A549 (cell line): ENCODE measurements at regions not wholly inside any gene's neighbourhood (a gene's known extent, or its start where the extent isn't known, plus 50 kb on each side); places are given as distances from the start of the nearest gene placed in this dataset.

ENCODE experiments used
- ATAC-seq, 2 experiments: fragments of 200-7000 bp in 1 of 2; fragments of >200 bp in 1 of 2; cut with Nextera tagmentation in 1 of 2; cut with Tn5 transposase in 1 of 2; 3 replicates each; pipeline versions ENCODE4 v1.8.0 to v1.9.1; 2018 to 2020; ENCODE audit warnings: mild to moderate bottlenecking in 1 of 2, moderate library complexity in 1 of 2
- CTCF ChIA-PET: fragments of 300-600 bp; sonication (Branson Sonifier 250); formaldehyde crosslinking; extraction: SDS; loops from one replicate; lab custom pipeline; 2021; ENCODE audit warnings: antibody characterized with exemption, inconsistent platforms; lab: Yijun Ruan, JAX
- POLR2A ChIA-PET: fragments of 350-600 bp; formaldehyde crosslinking; extraction: SDS; loops from one replicate; lab custom pipeline; 2021; ENCODE audit warnings: antibody characterized with exemption, inconsistent platforms; lab: Yijun Ruan, JAX
- DNase-seq, 2 experiments: peaks; one replicate each; pipeline versions ENCODE4 v3.0.0 to v3.0.0-alpha.2; 2011 to 2016; ENCODE audit warnings: low read depth in 1 of 2, low spot score in 1 of 2
- FAIRE-seq: peaks from 2 replicates; lab custom pipeline; 2011; peaks lifted over from hg19 to GRCh38; lab: Jason Lieb, UNC
- H3K27ac ChIP-seq, 2 experiments: fragments of >200 bp; sonication (Bioruptor Twin); formaldehyde crosslinking; 3 replicates each; pipeline ENCODE4 v1.5.1; 2016 to 2017
- H3K4me1 ChIP-seq: fragments of >200 bp; sonication (Bioruptor Twin); formaldehyde crosslinking; 3 replicates; pipeline ENCODE4 v1.6.1; 2016
- H3K4me2 ChIP-seq: fragments of >200 bp; sonication (Bioruptor Twin); formaldehyde crosslinking; 3 replicates; pipeline ENCODE4 v1.6.1; 2016
- H3K4me3 ChIP-seq: fragments of >200 bp; sonication (Bioruptor Twin); formaldehyde crosslinking; 3 replicates; pipeline ENCODE4 v1.5.1; 2016
- H3K9me3 ChIP-seq: fragments of >200 bp; sonication (Bioruptor Twin); formaldehyde crosslinking; 3 replicates; pipeline ENCODE4 v1.6.1; 2016
- CBX8 ChIP-seq: fragments of 200-600 bp; sonication (generic); IDR thresholded peaks from 2 replicates; pipeline ENCODE4 v1.6.1; 2016
- CHD2 ChIP-seq: fragments of 150-350 bp; IDR thresholded peaks from 2 replicates; pipeline ENCODE4 v1.6.1; 2014; ENCODE audit warnings: low read length; ENCODE audit not compliant: partially characterized antibody
- CHD4 ChIP-seq: fragments of 200-600 bp; sonication (generic); IDR thresholded peaks from 2 replicates; pipeline ENCODE4 v1.6.1; 2016; ENCODE audit warnings: antibody characterized with exemption, mild to moderate bottlenecking, borderline replicate concordance
- E2F6 ChIP-seq: IDR thresholded peaks from 2 replicates; pipeline ENCODE4 v1.6.1; 2012; ENCODE audit warnings: low read depth, borderline replicate concordance
- EHF ChIP-seq: fragments of 250-450 bp; sonication (Bioruptor Pico); IDR thresholded peaks from 2 replicates; pipeline ENCODE4 v1.5.0; 2020; ENCODE audit warnings: mild to moderate bottlenecking
- ELK1 ChIP-seq: fragments of 150-350 bp; IDR thresholded peaks from 2 replicates; pipeline ENCODE4 v1.6.1; 2014; ENCODE audit warnings: low read depth, mild to moderate bottlenecking, low read length
- EP300 ChIP-seq, 2 experiments: fragments of >200 bp; sonication (Bioruptor Twin); formaldehyde crosslinking; IDR thresholded peaks; 2 replicates in 1 of 2; 3 replicates in 1 of 2; pipeline ENCODE4 v1.6.1; 2016 to 2017
- ESRRA ChIP-seq: fragments of 150-350 bp; IDR thresholded peaks from 2 replicates; pipeline ENCODE4 v1.6.1; 2014; ENCODE audit warnings: mild to moderate bottlenecking, low read length, borderline replicate concordance
- FOSL2 ChIP-seq, 2 experiments: fragments of 450-650 bp in 1 of 2; fragments of >200 bp in 1 of 2; sonication (Bioruptor Twin) in 1 of 2; formaldehyde crosslinking; IDR thresholded peaks; 2 replicates each; pipeline versions ENCODE4 v1.5.0 to v1.6.1; 2016 to 2020; ENCODE audit warnings: mild to moderate bottlenecking in 1 of 2, moderate library complexity in 1 of 2
- HDAC2 ChIP-seq: fragments of 200-600 bp; sonication (generic); IDR thresholded peaks from 2 replicates; pipeline ENCODE4 v1.6.1; 2016
- HEYL ChIP-seq: fragments of 250-450 bp; sonication (Bioruptor Pico); IDR thresholded peaks from 2 replicates; pipeline ENCODE4 v1.8.0; 2021; ENCODE audit warnings: mild to moderate bottlenecking, moderate library complexity
- HOXB5 ChIP-seq: fragments of 250-450 bp; sonication (Bioruptor Pico); IDR thresholded peaks from 2 replicates; pipeline ENCODE4 v1.5.0; 2020; ENCODE audit warnings: mild to moderate bottlenecking, moderate library complexity
- JUNB ChIP-seq: fragments of >200 bp; sonication (Bioruptor Twin); formaldehyde crosslinking; IDR thresholded peaks from 2 replicates; pipeline ENCODE4 v1.6.1; 2016
- KDM5A ChIP-seq: fragments of 200-600 bp; sonication (generic); IDR thresholded peaks from 2 replicates; pipeline ENCODE4 v1.6.1; 2016; ENCODE audit warnings: antibody characterized with exemption, mild to moderate bottlenecking
- NR3C1 ChIP-seq: fragments of >200 bp; sonication (Bioruptor Twin); formaldehyde crosslinking; IDR thresholded peaks from 3 replicates; pipeline ENCODE4 v1.6.1; 2017
- PHF8 ChIP-seq: fragments of 200-600 bp; sonication (generic); IDR thresholded peaks from 2 replicates; pipeline ENCODE4 v1.6.1; 2016; ENCODE audit warnings: low read depth, mild to moderate bottlenecking, antibody characterized with exemption, moderate library complexity, borderline replicate concordance
- RARB ChIP-seq: fragments of 250-450 bp; sonication (Bioruptor Pico); IDR thresholded peaks from 2 replicates; pipeline ENCODE4 v1.8.0; 2021; ENCODE audit warnings: mild to moderate bottlenecking, moderate library complexity
- REST ChIP-seq: fragments of 200-600 bp; sonication (generic); IDR thresholded peaks from 2 replicates; pipeline ENCODE4 v1.6.1; 2016; ENCODE audit warnings: antibody characterized with exemption, mild to moderate bottlenecking, moderate library complexity
- SREBF2 ChIP-seq: fragments of 450-650 bp; IDR thresholded peaks from 2 replicates; pipeline ENCODE4 v1.6.1; 2014; ENCODE audit warnings: mild to moderate bottlenecking, moderate library complexity
- TFCP2L1 ChIP-seq: fragments of 250-450 bp; sonication (Bioruptor Pico); IDR thresholded peaks from 2 replicates; pipeline ENCODE4 v1.5.0; 2021; ENCODE audit warnings: mild to moderate bottlenecking
- USF2 ChIP-seq: fragments of 450-650 bp; IDR thresholded peaks from 2 replicates; pipeline ENCODE4 v1.6.1; 2014; ENCODE audit warnings: antibody characterized with exemption
- ZC3H11A ChIP-seq: fragments of 450-650 bp; IDR thresholded peaks from 2 replicates; pipeline ENCODE4 v1.6.1; 2014; ENCODE audit warnings: antibody characterized with exemption, mild to moderate bottlenecking
- ZNF302 ChIP-seq: fragments of 250-450 bp; sonication (Bioruptor Pico); IDR thresholded peaks from 2 replicates; pipeline ENCODE4 v1.9.0; 2021; ENCODE audit warnings: inconsistent platforms, mild to moderate bottlenecking, moderate library complexity
- WGBS: methylation state at CpG from one replicate; pipeline ENCODE4 v1.1.6; 2017; ENCODE audit errors: missing lambda C conversion rate; 5-methylcytosine and 5-hydroxymethylcytosine counted together

GRCh38 chr1:4512636-4513035, 141.8 kb upstream of the AJAP1 start:
- 13% methylated on average over 6 of the region's 6 CpGs for WGBS
- ATAC-seq (no peak), FAIRE-seq (no peak), DNase-seq (no peak)
- Histone ChIP-seq H3K4me3 (no peak overlapping the region), H3K4me1 (no peaks in the 10 kb centered on the region), H3K27ac (no peak overlapping the region), H3K9me3 (no peaks in the 10 kb centered on the region), H3K4me2 (no peak overlapping the region)
- no peak for TF ChIP-seq E2F6
- TF ChIP-seq EHF (CRISPR knock-in tag) = no peak
- TF ChIP-seq JUNB = no peak
- TF ChIP-seq CHD4 = no peak
- TF ChIP-seq HDAC2 = no peak
- no peak for TF ChIP-seq HOXB5 (CRISPR knock-in tag)
- no peak for TF ChIP-seq PHF8
- no peak for TF ChIP-seq HEYL (CRISPR knock-in tag)
- TF ChIP-seq CBX8 = no peak
- ChIA-PET POLR2A (no interaction called here), CTCF (no interaction called here)

- Histone ChIP-seq H3K4me2 (no peak overlapping the region), H3K9me3 (no peaks in the 10 kb centered on the region), H3K4me3 (no peak overlapping the region), H3K27ac (no peak overlapping the region), H3K4me1 (no peaks in the 10 kb centered on the region)
- DNase-seq = no peak
- no peak for FAIRE-seq
- no peak for ATAC-seq
- CTCF ChIA-PET = no interaction called here
- TF ChIP-seq EP300 (IDR thresholded peaks at IDR 0.05) (no peak), JUNB (no peak), TFCP2L1 (CRISPR knock-in tag) (no peak), CHD2 (no peak), EHF (CRISPR knock-in tag) (no peak), NR3C1 (no peak), USF2 (no peak), SREBF2 (no peak), REST (no peak), E2F6 (no peak), RARB (CRISPR knock-in tag) (no peak), PHF8 (no peak), ELK1 (no peak), ESRRA (no peak), KDM5A (no peak), FOSL2 (IDR thresholded peaks at IDR 0.05) (no peak), FOSL2 (CRISPR knock-in tag; IDR thresholded peaks at IDR 0.05) (no peak), HOXB5 (CRISPR knock-in tag) (no peak), ZNF302 (CRISPR knock-in tag) (no peak), ZC3H11A (no peak)
- 26% methylated on average over 7 of the region's 7 CpGs for WGBS
- POLR2A ChIA-PET = no interaction called here
Measured at GRCh38 chr1:4513685-4514084, 140.7 kb upstream of the AJAP1 start.
